Central memory CD8-positive, alpha-beta T cell (primary cell): ENCODE measurements at regions not wholly inside any gene's neighbourhood (a gene's known extent, or its start where the extent isn't known, plus 50 kb on each side); places are given as distances from the start of the nearest gene placed in this dataset.

Experiments used
- ATAC-seq: fragments of 150-1000 bp; cut with Tn5 transposase; replicated peaks from 2 replicates; pipeline ENCODE4 v1.10.0; 2022; ENCODE audit warnings: mild to moderate bottlenecking, moderate FRiP score, moderate number of reproducible peaks; ENCODE audit not compliant: poor library complexity, severe bottlenecking; ENCODE audit errors: extremely low read depth
- DNase-seq, 2 donors: peaks; one replicate each; pipeline ENCODE4 v3.0.0; 2021; ENCODE audit warnings: low spot score in 2 of 2
- H3K27ac Mint-ChIP-seq: one replicate; pipeline ENCODE4 v1.8.0; 2022; ENCODE audit warnings: low read depth, mild to moderate bottlenecking, moderate library complexity, mixed read lengths
- H3K27me3 Mint-ChIP-seq: one replicate; pipeline ENCODE4 v1.8.0; 2022; ENCODE audit warnings: mixed read lengths
- H3K36me3 Mint-ChIP-seq: one replicate; pipeline ENCODE4 v1.8.0; 2022; ENCODE audit warnings: mild to moderate bottlenecking, moderate library complexity, mixed read lengths; ENCODE audit not compliant: insufficient read depth
- H3K4me1 Mint-ChIP-seq: one replicate; pipeline ENCODE4 v1.8.0; 2022; ENCODE audit warnings: mixed read lengths
- H3K4me3 Mint-ChIP-seq: one replicate; pipeline ENCODE4 v1.8.0; 2022; ENCODE audit warnings: mild to moderate bottlenecking, moderate library complexity, mixed read lengths
- H3K9me3 Mint-ChIP-seq: one replicate; pipeline ENCODE4 v1.8.0; 2022; ENCODE audit warnings: mixed read lengths

DNA sequence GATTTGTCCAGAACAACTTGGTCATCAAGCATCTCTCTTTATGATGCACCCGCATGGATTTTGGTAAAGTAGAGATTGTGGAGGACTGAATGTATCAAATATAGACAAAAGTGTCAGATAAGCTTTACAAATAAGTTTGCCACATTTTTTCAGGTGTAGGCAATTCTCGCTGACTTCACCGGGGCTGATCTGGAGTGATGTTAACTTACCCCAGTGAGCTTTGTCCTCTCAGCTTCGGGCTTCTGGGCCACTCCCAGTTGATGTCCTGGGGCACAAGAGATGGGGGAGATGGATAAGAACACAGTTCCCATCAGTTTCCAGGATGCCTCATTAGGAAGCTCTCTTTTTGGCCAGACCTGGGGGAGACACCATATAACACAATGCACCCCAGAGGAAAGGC lies 117.7 kb downstream of the ETS2 start:
- DNase-seq: no peak
- no peaks in the 10 kb centered on the region for H3K36me3 Mint-ChIP-seq
- H3K27me3 Mint-ChIP-seq: peaks cover 82% of the 10 kb centered on the region

DNA sequence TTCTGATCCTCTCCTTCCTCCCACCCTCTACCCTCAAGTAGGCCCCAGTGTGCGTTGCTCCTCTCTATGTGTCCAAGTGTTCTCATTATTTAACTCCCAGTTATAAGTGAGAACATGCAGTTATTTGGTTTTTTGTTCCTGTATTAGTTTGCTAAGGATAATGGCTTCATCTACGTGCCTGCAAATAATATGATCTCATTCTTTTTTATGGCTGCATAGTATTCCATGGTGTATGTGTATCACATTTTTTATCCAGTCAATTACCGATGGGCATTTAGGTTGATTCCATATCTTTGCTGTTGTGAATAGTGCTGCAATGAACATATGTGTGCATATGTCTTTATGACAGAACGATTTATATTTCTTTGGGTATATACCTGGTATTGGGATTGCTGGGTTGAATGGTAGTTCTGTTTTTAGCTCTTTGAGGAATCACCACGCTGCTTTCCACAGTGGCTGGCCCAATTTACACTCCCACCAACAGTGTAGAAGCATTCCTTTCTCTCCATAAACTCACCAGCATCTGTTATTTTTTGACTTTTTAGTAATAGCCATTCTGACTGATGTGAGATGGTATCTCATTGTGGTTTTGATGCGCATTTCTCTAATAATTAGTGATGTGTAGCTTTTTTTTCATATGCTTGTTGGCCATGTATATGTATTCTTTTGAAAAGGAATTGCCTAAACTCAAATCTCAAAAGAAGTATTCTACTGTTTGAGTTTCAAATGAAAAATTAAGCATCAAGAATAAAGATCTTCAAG lies 116.9 kb downstream of the ETS2 start:
- H3K36me3 Mint-ChIP-seq: no peaks in the 10 kb centered on the region
- H3K4me3 Mint-ChIP-seq: no peak overlapping the region
- H3K4me1 Mint-ChIP-seq: no peaks in the 10 kb centered on the region
- no peak for DNase-seq
- H3K9me3 Mint-ChIP-seq: peaks cover 6% of the 10 kb centered on the region
- H3K27ac Mint-ChIP-seq: no peak overlapping the region
- ATAC-seq: no peak
- H3K27me3 Mint-ChIP-seq: peaks cover 77% of the 10 kb centered on the region

More for the DNA sequence above, 117.7 kb downstream of the ETS2 start:
- no peak for ATAC-seq
- no peak overlapping the region for H3K4me3 Mint-ChIP-seq
- no peak overlapping the region for H3K27ac Mint-ChIP-seq
- H3K9me3 Mint-ChIP-seq: peaks cover 6% of the 10 kb centered on the region
- no peaks in the 10 kb centered on the region for H3K4me1 Mint-ChIP-seq

DNA sequence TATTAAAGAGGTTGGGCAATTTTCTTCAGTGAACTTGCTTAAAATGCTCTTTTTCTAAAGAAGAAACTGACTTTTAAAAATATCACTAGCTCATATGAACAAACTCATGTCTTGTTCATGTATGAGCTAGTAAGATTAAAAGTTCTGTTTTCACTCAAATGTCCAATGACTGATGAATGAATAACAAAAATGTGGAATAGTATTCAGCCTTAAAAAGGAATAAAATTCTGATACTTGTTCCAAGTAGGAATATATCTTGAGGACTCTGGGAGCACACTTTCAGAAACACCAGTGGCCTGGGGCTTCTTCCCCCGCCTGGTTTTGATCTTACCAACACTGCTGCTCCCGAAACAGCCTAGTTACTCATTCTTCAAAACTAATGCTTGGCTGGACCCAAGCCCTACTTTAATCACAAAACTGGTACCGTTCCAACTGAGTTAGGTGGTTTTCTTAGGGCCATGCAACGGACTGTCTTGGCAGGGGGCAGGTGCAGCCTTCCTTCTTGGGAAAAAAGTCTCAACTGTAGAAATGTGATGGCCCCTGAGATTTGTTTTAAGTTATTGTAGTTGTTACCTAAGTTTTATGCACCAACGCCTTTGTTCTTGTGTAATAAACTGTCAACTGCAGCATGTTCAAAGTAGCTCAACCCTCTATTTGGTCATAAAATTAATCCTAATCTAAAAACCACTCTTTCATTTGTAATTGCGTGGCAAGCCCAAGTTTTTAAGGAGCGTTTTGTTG lies 116.0 kb downstream of the ETS2 start:
- no peak overlapping the region for H3K4me3 Mint-ChIP-seq
- DNase-seq (no peak), ATAC-seq (no peak)
- no peaks in the 10 kb centered on the region for H3K36me3 Mint-ChIP-seq
- no peak overlapping the region for H3K27ac Mint-ChIP-seq
- H3K4me1 Mint-ChIP-seq: no peaks in the 10 kb centered on the region
- peaks cover 77% of the 10 kb centered on the region for H3K27me3 Mint-ChIP-seq
- H3K9me3 Mint-ChIP-seq: peaks cover 6% of the 10 kb centered on the region

DNA sequence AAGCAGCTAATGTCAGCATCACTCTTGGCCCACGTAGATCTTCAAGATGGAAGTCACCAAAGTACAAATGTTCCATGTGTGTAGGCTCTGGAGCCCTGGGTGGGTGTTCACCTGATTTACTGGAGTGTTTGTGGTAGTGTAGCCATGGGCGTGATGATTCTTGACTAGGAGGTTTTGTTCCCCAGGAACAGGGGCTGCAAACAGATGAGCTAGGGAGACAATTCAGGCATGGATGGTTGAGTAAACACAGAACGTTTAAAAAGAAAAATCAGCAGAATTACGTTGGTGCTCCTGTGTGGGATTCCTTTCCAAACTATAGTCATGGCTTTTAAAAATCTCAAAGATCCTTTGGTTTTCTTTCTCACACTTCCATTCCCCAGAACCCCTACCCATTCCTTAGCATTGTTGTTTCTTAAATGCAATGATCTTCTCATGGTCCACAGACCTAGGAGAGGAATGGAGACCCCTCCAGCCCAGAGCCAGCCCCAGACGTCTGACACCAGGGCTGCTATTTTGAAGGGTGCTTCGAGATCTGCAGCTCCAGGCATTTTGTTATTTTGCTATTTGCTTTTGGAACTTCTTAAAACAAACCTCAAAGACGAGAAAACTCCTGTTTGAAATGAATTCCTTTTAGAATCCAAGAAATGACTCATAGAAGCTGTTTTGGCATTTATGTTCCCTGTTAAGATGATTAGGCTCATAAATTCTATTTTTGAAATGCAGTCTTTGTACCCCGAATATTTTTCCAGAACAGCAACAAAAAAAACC lies 115.1 kb downstream of the ETS2 start:
- Mint-ChIP-seq H3K4me3 (no peak overlapping the region), H3K36me3 (no peaks in the 10 kb centered on the region), H3K27me3 (peaks cover 76% of the 10 kb centered on the region), H3K27ac (no peak overlapping the region), H3K9me3 (peaks cover 6% of the 10 kb centered on the region), H3K4me1 (no peaks in the 10 kb centered on the region)
- no peak for DNase-seq
- no peak for ATAC-seq

- DNase-seq (no peak), ATAC-seq (no peak)
- H3K27ac Mint-ChIP-seq: no peak overlapping the region
- H3K4me1 Mint-ChIP-seq: no peaks in the 10 kb centered on the region
- peaks cover 60% of the 10 kb centered on the region for H3K27me3 Mint-ChIP-seq
- H3K9me3 Mint-ChIP-seq: peaks cover 6% of the 10 kb centered on the region
- no peaks in the 10 kb centered on the region for H3K36me3 Mint-ChIP-seq
- no peak overlapping the region for H3K4me3 Mint-ChIP-seq
Observed at GRCh38 chr21:38918607-38919346, 113.0 kb downstream of the ETS2 start.

DNA sequence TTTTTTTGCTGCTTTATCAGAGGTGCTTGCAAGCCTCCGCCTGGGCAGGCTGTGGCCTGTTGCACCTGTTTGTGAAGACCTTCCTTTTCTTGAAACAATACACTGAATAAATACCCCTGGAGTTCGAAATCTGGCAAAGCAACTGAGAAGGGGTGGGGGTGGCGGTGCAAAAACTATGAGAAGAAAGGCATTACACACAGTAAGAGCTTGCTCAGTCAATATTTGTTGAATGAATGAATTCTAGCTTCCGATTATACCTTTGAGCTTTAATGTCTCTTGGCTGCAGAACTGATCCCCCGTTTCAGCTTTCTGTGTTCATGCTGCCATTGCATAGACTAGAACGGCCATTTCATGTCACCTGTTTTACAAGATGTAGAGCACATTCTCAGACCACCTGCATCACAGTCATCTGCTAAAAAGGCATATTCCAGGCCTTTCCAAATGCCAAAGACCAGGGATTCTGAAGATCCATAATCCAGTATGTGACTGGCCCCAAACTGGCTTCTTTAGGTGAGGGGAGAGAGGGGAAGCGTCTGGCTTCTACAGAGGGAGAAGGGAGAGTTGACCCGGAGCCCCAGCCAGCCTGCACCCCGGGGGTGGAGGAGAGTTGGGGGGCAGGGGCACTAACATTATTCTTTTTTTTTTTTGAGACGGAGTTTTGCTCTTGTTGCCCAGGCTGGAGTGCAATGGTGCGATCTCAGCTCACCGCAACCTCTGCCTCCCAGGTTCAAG lies 111.5 kb downstream of the ETS2 start:
- no peak overlapping the region for H3K4me3 Mint-ChIP-seq
- peaks cover 44% of the 10 kb centered on the region for H3K27me3 Mint-ChIP-seq
- no peak overlapping the region for H3K27ac Mint-ChIP-seq
- no peaks in the 10 kb centered on the region for H3K36me3 Mint-ChIP-seq
- H3K4me1 Mint-ChIP-seq: no peaks in the 10 kb centered on the region
- DNase-seq: no peak
- no peaks in the 10 kb centered on the region for H3K9me3 Mint-ChIP-seq
- ATAC-seq: no peak

DNA sequence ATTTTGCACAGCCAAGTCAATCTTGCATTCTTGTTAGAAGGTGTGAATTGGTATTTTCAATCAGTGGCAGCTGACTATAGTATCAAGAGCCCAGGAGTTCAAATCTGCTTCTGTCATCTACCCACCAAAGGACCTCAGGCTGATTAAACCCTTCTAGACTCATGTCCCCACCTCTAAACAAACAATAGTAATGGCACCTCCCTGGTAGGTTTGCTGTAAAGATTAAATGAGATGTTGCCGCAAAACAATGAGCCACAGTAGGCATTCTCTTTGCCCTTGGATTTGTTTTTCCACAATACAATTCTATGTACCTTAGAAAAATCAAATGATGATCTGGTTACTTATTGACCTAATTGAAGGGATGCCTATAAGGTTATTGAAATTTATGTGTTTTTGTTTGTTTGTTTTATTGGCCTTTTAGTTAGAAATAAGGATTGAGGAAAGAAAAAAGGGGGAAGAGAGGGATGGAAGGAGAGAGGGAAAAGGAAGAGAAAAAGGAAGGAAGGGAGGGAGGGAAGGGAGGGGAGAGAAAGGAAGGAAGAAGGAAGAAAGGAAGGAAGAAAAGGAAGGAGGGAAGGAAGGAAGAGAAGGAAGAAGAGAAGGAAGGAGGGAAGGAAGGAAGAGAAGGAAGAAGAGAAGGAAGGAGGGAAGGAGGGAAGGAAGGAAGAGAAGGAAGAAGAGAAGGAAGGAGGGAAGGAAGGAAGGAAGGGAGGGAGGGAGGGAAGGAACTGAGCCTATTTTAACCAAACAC lies 110.7 kb downstream of the ETS2 start:
- Mint-ChIP-seq H3K27me3 (peaks cover 40% of the 10 kb centered on the region), H3K27ac (no peak overlapping the region), H3K36me3 (no peaks in the 10 kb centered on the region), H3K9me3 (no peaks in the 10 kb centered on the region), H3K4me1 (no peaks in the 10 kb centered on the region), H3K4me3 (no peak overlapping the region)
- ATAC-seq (no peak), DNase-seq (no peak)

- Mint-ChIP-seq H3K4me3 (no peak overlapping the region), H3K4me1 (no peaks in the 10 kb centered on the region), H3K9me3 (no peaks in the 10 kb centered on the region), H3K36me3 (no peaks in the 10 kb centered on the region), H3K27ac (no peak overlapping the region), H3K27me3 (peaks cover 32% of the 10 kb centered on the region)
- no peak for ATAC-seq
- DNase-seq: no peak
Observed at GRCh38 chr21:38915546-38915945, 109.8 kb downstream of the ETS2 start.

GRCh38 chr21:38914528-38915293 lies 109.0 kb downstream of the ETS2 start:
- no peaks in the 10 kb centered on the region for H3K9me3 Mint-ChIP-seq
- H3K36me3 Mint-ChIP-seq: no peaks in the 10 kb centered on the region
- peaks cover 24% of the 10 kb centered on the region for H3K27me3 Mint-ChIP-seq
- no peak for DNase-seq
- no peak overlapping the region for H3K4me3 Mint-ChIP-seq
- ATAC-seq: no peak
- no peak overlapping the region for H3K27ac Mint-ChIP-seq
- H3K4me1 Mint-ChIP-seq: no peaks in the 10 kb centered on the region

GRCh38 chr21:38913893-38914527 lies 108.3 kb downstream of the ETS2 start:
- Mint-ChIP-seq H3K9me3 (no peaks in the 10 kb centered on the region), H3K36me3 (no peaks in the 10 kb centered on the region), H3K27ac (no peak overlapping the region), H3K27me3 (peaks cover 17% of the 10 kb centered on the region), H3K4me3 (no peak overlapping the region), H3K4me1 (no peaks in the 10 kb centered on the region)
- DNase-seq (no peak), ATAC-seq (no peak)
